ENCODE measurements at regions not wholly inside any gene's neighbourhood (a gene's known extent, or its start where the extent isn't known, plus 50 kb on each side); places are given as distances from the start of the nearest gene placed in this dataset.

DNA sequence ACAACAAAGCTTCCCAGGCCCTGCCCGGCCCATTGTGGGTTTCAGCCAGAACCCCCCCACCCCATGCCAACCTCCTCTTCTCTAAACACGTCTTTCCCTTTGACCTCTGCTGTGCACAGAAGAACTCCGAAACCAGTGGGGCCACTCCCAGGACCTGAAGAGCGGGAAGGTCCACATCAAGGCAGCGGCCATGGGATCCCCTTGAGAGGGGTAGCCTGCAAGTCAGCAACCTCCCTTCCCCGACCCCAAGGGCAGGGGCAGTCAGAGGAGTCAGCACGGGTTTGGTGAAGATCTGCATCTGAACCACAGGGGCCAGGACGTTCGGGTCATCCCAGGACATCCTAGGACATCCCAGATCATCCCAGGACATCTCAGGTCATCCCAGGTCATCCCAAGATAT, 379.9 kb upstream of the IRX4 start:
- DNase-seq (ENCODE audit: low spot score) = no peak

DNA sequence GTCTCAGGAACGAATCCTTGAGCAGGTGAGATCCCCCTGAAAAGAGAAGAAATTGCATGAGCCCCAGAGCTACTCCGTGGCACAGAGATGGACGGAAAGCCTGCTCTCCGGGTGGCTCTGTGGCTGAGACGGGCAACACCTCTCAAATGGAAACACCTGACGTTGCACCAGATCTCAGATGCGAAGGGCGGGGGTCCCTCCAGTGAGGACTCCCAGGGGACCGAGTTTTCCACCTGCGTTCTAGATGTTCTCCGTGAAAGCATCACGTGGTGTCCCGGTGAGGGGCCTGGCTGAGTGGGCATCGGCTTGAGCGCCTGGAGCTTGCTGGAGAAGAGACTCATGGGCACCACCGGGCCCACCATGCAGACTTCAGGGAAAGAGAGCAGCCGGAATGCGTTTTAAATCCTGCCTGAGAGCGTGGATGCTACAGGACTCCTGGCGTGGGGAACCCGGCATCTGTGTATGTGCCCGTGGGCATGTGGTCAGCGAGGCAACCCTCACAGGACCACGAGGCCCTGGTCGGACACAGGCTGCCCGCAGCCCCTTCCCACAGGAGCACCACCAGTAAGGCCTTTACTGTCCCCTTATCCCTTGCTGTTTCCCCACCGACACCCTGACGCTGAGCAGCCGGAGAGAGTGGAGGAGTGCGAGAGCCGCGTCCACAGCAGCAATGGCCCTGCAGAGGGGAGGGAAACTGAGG, 378.4 kb upstream of the IRX4 start:
- no peak for DNase-seq (ENCODE audit: low spot score)

DNA sequence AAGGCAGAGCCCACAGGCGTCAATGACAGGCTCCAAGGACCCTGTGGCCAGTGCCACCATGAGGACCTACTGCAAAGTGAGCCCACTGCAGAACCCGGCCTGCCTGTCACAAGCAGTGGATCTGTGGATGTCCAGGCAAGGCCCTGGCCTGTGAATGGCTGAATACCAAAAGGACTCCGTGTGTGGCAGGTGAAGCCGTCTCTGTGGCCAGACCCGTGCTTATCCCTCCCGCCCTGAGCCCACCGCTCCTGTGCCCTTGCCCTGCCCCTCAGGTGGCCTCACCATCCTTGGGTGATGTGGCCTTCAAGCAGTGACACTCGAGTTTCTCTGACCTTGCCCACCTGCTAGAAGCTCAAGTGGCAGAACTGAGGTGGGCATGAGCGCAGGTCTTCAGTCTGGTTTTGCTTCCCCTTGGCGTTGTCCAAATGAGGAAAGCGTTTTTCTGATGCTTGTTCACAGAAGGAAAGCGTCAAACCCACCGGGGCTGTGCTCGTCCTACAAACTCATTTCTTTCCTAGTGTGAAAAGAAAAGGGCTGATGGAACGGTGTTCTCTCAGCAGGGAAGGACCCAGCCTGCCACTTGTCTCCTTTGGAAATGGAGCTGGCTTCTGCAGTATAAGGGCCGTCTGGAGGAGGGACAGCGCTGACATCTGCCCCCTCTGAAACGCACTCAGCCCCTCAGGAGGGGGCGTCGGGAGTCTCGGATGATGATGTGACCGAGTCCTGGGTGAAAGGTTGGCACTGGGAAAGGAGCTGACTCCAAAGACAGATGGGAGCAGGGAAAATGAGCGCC, 377.7 kb upstream of the IRX4 start:
- DNase-seq (ENCODE audit: low spot score) = no peak

DNA sequence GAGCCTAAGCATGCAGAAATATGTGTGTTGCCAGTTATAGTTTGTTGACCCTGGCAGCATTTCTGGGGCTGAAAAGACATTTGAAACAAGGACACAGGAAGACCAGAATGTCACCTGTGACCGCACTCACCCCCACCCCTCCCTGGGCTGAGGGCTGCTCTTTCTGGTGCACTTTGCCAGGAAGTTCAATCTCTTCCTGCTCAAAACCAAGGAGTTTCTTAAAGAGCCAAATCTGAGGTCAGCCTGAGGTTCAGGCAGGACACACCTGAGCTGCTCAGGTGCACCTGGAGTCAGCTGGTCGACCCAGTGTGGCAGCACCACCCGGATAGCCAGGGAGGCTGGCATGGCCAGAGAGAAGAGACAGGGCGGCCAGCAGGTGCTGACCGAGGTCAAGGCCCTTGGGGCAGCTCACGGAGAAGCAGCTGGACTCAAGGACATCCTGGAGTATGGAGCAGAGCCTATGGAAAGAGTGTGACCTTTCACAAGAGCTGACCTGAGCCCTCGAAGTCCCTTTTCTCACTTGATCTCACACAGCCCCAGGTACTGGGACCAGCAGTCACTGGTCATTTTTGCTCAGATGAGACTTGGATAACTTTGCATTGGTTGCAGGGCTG, 376.9 kb upstream of the IRX4 start:
- DNase-seq (ENCODE audit: low spot score) = no peak

DNA sequence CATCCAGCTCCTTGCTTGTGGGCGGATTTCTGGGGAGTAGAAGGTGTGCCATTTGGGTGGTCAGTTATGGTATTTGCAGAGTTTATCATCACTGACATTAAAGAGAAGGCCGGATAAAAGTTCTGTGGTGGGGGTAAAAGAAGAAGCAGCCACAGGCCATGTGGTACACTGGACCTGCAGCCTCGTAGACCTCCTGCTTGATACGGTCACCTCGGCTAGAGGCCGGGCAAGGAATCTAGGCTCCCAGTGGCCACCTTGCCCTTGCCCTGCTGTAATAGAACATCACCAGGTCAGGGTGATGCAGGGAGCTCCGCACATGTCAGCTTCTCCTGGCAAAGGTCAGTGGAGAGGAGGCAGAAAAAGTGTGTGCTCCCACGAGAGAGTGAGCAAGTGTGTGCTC, 376.1 kb upstream of the IRX4 start:
- no peak for DNase-seq (ENCODE audit: low spot score)

DNA sequence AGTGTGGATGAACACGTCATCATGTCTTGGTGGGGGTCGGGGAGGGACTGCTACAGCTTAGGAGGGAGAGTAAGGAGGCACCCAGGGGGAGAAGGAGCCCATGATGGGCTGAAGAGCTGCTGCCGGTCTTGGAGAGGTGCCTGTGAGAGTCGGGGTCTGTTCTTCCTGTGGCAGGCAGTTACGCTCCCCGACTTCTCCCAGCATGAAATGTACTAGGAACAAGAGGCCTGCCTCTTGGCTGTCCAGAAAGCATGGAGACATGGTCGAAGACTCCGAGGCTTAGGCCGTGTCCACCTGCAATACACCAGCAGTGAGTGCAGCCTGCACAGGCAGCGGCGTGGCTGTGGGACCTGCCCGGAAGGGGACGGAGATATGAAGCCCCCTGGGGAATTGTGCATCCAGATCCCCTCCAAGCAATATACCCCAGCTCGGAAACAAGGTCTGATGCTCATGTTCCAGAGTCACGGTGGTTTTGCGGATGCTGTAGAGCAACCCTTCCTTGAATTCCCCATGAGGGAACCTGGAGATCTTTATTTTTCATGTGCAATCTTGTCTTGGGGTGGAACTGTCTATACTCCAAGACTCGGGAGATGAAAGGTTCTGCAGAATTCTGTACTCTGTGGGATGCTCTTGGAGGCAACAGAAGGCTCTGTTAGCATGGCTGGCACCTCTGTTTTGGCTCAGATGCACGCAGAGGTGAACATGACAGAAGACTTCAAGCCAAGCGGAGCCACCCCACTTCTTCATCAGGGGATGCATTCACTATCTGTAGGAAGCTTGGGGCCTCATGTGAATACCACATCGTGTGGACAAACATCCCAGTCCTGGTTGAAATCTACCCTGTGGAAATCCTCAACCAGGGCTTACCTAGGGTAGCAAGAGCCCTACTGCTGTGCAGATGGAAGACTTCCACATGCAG, 374.9 kb upstream of the IRX4 start:
- DNase-seq (ENCODE audit: low spot score) = no peak

DNA sequence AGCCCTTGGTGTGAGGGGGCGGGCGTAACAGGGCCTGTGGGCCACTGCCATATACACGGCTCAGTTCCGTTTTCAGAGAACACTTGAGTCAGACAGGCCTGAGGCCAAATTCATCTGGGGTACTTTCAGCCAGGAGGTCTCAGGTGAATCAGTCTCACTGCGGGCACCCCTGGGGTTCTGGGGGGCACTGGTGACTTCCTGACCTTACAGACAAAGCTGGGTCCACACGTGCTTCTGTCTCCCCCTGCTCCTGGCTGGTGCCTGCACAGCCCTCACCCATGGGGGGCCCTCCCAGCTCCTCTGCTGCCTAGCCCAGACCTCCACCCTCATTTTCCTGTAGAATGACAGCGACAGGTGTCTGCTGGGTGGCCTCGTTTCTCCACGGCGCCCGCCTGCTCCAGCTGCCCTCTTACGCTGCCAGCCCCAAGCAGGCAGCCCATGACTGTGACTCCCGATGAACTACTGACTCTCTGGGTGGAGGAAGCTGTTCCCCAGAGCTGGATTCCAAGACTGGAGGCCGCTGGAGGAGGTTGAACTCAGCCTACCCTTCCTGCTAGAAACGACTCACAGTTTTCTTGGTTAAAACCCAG, 374.1 kb upstream of the IRX4 start:
- DNase-seq (ENCODE audit: low spot score) = no peak

DNA sequence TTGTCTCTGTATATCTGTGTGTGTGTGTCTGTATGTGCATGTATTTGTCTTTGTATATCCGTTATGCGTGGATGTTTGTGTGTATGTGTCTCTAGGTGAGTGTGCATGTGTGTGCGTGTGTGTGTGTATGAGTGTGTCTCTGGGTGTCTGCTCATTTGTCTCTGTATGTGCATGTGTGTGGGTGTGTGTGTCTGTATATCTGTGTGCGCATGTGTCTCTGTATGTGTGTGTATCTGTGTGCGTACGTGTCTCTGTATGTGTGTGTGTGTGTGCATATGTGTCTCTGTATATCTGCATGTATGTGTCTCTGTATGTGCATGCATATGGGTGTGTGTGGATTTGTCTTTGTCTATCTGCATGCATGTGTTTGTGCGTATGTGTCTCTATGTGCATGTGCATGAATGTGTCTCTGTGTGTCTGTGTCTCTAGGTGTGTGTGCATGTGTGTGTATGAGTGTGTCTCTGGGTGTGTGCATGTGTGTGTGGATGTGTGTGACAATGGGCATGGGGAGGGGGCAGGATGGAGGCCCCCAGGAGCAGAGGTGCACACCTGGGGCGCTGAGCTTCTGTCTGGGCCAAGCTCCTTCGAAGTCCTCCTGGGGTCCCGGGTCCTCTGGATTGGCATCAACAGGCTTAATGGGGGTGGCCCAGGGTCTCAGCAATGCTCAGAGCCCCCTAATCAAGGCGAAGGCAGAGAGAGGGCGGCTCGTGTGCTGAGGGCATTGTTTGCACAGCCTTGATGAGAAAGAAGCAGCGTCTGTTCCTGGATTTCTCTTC, 373.4 kb upstream of the IRX4 start:
- DNase-seq (ENCODE audit: low spot score) = no peak

DNA sequence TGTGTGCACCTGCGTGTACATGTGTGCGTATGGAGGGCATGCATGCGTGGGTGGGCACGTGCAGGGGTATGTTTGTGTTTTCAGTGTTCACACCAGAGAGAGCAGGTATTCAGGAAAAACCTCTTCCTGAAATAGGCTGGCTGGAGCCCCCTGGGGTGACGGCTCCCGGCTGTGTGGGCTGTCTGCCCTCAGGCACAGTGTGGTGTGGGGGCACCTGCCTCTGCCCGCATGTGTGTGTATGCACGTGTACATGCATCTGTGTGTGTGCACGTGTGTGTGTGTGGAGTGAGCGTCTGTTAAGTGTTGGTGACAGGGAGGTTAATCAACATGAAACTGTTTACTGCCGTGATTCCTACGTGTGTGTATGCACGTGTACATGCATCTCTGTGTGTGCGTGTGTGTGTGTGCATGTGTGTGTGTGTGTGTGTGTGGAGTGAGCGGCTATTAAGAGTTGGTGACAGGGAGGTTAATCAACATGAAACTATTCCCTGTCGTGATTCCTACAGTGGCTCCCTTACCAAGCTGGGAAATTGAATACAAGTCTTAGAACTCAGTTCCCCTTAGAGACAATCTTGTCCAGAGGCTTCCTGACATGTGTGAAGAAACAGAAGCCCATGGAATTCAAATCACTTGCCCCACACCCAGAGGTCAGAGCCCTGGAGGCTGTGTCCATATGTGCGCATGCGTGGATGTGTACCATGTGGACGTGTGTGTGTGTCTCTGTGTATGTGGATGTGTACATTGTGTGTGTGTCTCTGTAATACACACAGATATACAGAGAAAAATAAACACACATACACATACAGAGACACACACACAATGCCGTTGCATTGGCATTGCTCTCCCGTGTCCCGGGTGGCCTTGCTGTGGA, 372.4 kb upstream of the IRX4 start:
- no peak for DNase-seq (ENCODE audit: low spot score)

DNA sequence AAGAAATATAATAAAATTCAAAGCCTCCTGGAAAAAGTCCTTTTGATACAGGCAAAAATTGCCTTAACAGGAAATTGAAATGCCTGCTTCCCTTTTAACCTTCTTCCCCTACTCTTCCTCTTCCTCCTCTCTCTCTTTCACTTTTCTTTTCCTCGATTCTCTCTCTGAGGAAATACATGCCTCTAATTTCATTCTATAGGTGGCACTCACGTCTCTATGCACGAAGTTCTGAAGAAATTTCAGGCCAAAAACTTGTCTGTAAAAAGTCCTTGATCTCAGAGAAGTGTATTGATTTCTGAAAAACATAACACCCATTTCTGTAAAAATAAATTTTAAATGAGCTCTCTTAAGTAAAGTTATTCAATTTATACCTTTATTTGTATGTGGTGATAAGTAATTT, 371.7 kb upstream of the IRX4 start:
- DNase-seq (ENCODE audit: low spot score) = peak; percentile 18

DNA sequence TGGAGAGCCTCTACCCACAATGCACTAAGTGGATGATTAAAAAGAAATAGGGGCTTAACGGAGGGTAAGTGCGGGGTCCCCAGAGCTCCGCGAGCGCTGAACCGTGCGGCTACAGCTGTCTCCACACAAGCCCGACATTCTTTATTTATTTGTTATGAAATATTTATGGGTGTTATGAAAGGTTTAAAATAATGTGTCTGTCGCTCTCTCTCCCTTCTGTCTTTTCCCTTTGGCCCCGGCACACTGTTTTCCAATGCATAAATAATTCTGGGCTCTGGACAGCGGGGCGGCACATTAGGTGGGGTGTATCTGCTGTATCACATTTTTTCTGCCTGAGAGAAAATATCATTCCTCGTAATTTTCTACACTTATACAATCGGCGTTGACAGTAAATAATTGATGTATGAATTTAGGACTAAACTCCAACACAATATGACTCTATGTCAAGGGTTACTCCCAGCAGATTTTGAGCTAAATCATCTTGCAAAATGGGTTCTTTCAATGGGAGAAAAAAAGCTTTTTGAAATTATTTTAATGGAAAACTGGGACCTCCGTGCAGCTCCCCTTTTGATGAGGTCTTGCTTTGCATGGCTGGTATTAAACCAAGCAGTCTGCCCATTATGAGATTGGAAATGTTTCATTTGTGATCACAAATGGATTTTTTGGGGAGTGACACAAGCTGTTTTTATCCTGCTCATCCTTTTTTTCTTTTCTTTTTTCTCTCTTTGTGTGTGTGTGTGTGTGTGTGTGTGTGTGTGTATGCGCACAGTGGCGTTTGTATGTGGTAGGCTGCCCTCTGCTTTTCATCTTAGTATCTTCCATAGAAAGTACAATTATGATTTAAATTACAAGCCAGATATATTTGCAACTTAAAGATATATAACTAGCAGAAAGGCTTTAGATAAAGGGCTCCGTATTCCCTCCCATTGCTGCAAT, 370.6 kb upstream of the IRX4 start:
- DNase-seq (ENCODE audit: low spot score) = no peak

DNA sequence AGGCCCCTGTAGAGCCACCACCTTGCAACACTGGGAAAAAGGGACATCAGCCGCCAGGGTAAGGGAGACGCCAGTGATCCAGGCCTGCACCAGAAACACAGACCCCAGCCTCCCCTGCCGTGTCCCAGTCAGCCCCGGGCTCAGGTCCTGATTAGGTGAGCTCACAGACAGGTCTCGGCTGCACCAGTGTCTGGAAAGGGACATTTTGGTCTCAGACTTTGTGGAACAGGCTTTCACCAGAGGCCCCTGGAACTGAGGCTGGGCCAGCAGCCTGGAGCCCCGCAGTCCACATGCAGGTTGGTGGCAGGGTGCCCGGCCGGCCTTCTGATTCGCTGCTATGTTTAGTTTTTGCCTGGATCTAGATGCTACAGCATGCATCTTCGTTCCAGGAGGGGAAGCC, 369.0 kb upstream of the IRX4 start:
- DNase-seq (ENCODE audit: low spot score) = no peak

DNA sequence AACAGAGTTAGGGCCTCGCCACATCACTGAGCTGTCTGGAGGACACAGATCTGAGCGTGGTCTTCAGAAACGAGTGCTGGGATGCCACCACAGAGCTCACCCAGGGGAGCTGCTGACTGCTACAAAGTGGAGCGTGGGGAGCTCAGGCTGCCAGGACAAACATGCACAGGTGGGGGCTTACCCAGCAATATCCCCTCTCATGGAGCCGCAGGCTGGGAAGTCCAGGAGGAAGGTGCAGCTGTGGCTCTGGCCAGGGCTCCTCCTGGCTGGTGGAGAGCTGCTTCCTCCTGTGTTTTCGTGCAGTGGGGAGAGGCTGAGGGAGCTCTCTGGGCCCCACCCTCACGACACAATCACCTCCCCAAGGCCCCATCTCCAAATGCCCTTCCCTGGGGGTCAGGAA, 368.6 kb upstream of the IRX4 start:
- DNase-seq (ENCODE audit: low spot score) = no peak

DNA sequence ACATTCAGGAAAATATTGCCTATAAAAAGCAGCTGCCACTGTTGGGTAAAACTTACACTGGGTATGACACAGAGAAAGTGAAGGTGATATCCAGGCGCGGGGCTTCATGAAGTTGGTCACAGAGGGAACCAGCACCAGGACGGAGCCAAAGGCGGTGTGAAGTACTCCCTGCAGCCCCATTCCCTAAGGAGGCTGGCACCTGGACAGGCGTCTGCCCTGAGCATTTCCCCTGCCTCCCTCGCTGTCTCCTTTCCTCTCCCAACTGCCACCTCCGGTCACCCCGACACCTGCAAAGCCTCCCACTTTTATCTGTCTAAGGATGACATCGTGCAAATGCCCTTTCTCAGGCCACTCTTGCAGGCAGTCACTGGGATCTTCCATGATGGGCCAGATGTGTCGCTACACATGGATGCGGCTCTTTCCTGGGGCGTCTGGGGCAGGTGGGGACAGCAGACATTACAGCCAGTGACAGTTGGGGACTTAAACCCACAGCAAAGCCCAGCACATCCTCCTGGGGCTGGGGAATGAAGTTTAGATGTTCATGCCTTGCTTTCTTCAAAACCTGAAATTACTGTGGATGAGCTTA, 367.7 kb upstream of the IRX4 start:
- no peak for DNase-seq (ENCODE audit: low spot score)

DNA sequence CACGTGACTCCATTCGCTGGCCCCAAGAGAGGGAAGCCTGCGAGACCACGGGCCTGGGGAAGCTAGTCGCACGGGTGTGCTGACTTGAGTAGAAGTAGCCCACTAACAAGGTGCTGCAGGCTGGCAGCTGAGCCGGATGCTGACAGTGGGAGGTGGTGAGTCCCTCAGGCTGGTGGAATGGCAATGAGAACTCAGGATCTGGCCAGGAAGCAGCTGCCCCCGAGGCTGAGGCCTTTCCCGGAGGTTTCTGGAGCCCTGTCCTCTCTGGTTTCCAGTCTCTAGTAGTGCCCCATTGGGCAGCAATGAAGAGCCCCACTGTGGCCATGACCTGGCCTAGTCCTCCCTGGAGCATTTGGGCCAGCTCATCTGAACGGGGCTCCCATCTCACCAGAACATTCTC, 366.7 kb upstream of the IRX4 start:
- no peak for DNase-seq (ENCODE audit: low spot score)

DNA sequence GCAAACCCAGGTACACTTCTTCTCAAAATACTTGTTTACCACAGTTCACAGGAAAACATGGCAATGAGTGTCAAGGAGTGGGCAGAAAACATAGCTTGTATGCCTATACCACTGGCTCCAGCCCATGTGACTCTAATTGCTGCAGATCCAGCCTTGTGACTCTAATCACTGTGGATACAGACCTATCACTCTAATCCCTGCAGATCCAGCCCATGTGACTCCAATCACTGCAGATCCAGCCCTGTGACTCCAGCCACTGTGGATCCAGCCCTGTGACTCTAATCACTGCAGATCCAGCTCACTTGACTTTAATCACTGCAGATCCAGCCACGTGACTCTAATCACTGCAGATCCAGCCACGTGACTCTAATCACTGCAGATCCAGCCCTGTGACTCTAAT, 366.3 kb upstream of the IRX4 start:
- no peak for DNase-seq (ENCODE audit: low spot score)

DNA sequence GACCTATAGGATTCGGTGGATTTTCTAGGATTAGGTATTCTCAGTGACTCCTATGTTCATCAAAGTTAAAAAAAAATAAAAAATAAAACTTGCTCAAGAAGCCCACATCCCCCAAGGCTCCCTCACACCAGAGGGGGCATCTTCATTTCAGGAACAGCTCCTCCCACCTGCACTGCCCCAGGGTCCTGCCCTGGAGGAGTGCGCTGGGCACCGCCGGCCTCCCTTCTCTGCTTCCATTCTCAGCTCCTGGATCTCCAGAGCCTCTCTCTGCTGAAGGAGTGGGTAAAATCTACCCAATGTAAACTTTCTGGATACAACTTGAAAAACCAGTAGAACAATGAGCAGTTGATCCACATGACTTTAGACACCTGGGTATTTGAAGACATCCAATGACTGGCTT, 359.8 kb upstream of the IRX4 start:
- no peak for DNase-seq (ENCODE audit: low spot score)

DNA sequence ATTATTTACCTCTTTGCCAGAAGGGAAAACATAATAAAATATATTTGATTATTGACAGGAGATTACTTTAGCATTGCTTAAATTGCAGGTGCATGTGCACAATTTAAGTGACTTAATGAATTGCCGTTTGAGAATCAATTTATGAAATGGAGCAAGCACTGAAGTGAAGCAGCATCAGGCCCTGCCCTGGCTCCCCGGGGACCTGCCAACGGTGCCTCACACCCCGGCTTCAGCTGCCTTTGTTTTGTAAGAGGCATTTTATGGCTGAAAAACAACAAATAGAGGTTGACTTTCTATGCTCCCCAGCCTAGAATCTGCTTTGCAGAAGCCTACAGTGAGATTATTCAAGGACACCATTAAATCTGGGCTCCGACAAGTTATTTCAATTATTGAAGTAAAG, 359.1 kb upstream of the IRX4 start:
- DNase-seq (ENCODE audit: low spot score) = no peak
